ENCODE measurements at regions not wholly inside any gene's neighbourhood (a gene's known extent, or its start where the extent isn't known, plus 50 kb on each side); places are given as distances from the start of the nearest gene placed in this dataset.

DNA sequence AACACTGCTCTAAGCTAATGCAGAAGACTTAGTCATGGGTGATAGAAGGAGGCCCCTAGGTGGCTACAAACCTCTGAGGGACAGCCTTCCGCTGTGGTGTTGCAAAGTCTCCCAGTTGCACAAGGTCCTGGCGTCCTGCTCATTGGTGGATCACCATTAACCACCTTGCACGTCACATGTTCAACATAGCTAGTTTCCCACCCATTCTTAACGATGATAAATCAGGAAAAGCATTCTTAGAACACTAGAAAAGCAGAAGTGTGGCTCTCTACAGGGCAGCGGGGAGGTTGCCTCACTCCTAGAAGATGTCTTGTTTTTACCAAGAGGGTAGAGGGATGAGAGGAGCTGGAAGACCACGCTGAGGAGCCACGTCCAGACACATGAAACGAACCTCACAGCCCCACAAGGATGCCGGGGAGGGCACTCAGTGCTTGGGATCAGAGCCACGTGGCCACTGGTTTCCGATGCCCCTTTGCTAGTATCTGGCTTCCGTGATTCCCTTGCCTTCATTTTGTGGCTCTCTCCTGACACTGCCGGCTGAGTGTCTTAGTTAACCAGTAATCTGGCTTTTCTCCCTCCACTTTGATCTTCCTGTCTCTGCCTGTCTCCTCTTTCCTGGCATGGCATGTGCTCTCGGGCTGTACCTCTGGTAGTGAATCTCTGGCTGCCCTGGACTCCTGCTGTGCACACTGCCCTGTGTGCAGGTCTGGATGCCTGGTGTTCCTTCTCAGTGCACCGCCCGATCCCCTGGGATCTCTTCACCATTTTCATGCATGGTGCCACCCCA lies 91.4 kb upstream of the NEDD9 start (continued):
- TF ChIP-seq NRL (CRISPR knock-in tag; IDR thresholded peaks at IDR 0.05; ENCODE audit: borderline replicate concordance) (peak; percentile 77), ARNT (IDR thresholded peaks at IDR 0.05) (no peak), ZFP62 (CRISPR knock-in tag; IDR thresholded peaks at IDR 0.05) (no peak; the same call in 1 of the 2 replicates), MAFF (IDR thresholded peaks at IDR 0.05; ENCODE audit: low read depth, low read length) (no peak), SRY (CRISPR knock-in tag; IDR thresholded peaks at IDR 0.05) (peak; percentile 45; the same call in 1 of the 2 replicates), ZBTB25 (CRISPR knock-in tag; IDR thresholded peaks at IDR 0.05) (peak; percentile 61; the same call in 1 of the 2 replicates), ZNF432 (CRISPR knock-in tag; IDR thresholded peaks at IDR 0.05; ENCODE audit: borderline replicate concordance) (no peak), SETDB1 (CRISPR knock-in tag; IDR thresholded peaks at IDR 0.05; ENCODE audit: borderline replicate concordance) (0 out of 2 replicates have a peak, but pooled peaks have one; percentile 19), KDM3A (CRISPR knock-in tag; IDR thresholded peaks at IDR 0.05; ENCODE audit: low read depth) (no peak), EZH2 (conservative IDR thresholded peaks at IDR 0.05; ENCODE audit: low read depth, low read length) (no peak), ZNF546 (CRISPR knock-in tag; conservative IDR thresholded peaks at IDR 0.05) (peak; percentile 78; the same call in 1 of the 2 replicates), POLR2AphosphoS5 (IDR thresholded peaks at IDR 0.05; ENCODE audit: low read depth, low read length) (no peak), NCOA1 (CRISPR knock-in tag; IDR thresholded peaks at IDR 0.05) (no peak), ZNF563 (CRISPR knock-in tag; IDR thresholded peaks at IDR 0.05) (peak; percentile 96; the same call in 1 of the 2 replicates), ZNF609 (CRISPR knock-in tag; IDR thresholded peaks at IDR 0.05; ENCODE audit: borderline replicate concordance) (peak; percentile 25; the same call in 1 of the 2 replicates)
- TF ChIP-seq, protein P1, sequence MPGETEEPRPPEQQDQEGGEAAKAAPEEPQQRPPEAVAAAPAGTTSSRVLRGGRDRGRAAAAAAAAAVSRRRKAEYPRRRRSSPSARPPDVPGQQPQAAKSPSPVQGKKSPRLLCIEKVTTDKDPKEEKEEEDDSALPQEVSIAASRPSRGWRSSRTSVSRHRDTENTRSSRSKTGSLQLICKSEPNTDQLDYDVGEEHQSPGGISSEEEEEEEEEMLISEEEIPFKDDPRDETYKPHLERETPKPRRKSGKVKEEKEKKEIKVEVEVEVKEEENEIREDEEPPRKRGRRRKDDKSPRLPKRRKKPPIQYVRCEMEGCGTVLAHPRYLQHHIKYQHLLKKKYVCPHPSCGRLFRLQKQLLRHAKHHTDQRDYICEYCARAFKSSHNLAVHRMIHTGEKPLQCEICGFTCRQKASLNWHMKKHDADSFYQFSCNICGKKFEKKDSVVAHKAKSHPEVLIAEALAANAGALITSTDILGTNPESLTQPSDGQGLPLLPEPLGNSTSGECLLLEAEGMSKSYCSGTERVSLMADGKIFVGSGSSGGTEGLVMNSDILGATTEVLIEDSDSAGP (CRISPR knock-in tag; IDR thresholded peaks at IDR 0.05; ENCODE audit: borderline replicate concordance), result peak; percentile 79; the same call in 1 of the 2 replicates
- TF ChIP-seq, protein P2, sequence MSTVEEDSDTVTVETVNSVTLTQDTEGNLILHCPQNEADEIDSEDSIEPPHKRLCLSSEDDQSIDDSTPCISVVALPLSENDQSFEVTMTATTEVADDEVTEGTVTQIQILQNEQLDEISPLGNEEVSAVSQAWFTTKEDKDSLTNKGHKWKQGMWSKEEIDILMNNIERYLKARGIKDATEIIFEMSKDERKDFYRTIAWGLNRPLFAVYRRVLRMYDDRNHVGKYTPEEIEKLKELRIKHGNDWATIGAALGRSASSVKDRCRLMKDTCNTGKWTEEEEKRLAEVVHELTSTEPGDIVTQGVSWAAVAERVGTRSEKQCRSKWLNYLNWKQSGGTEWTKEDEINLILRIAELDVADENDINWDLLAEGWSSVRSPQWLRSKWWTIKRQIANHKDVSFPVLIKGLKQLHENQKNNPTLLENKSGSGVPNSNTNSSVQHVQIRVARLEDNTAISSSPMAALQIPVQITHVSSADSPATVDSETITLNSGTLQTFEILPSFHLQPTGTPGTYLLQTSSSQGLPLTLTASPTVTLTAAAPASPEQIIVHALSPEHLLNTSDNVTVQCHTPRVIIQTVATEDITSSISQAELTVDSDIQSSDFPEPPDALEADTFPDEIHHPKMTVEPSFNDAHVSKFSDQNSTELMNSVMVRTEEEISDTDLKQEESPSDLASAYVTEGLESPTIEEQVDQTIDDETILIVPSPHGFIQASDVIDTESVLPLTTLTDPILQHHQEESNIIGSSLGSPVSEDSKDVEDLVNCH (CRISPR knock-in tag; IDR thresholded peaks at IDR 0.05), result 0 out of 2 replicates have a peak, but pooled peaks have one; percentile 6
- TF ChIP-seq, protein P3, sequence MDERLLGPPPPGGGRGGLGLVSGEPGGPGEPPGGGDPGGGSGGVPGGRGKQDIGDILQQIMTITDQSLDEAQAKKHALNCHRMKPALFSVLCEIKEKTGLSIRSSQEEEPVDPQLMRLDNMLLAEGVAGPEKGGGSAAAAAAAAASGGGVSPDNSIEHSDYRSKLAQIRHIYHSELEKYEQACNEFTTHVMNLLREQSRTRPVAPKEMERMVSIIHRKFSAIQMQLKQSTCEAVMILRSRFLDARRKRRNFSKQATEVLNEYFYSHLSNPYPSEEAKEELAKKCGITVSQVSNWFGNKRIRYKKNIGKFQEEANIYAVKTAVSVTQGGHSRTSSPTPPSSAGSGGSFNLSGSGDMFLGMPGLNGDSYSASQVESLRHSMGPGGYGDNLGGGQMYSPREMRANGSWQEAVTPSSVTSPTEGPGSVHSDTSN (CRISPR knock-in tag; IDR thresholded peaks at IDR 0.05), result peak; percentile 41; the same call in 1 of the 2 replicates

Measured in HepG2 (cell line).